HG03439 (cell line): ENCODE measurements at regions not wholly inside any gene's neighbourhood (a gene's known extent, or its start where the extent isn't known, plus 50 kb on each side); places are given as distances from the start of the nearest gene placed in this dataset.

Source experiments
- ATAC-seq: cut with Tn5 transposase; IDR thresholded peaks from one replicate; pipeline ENCODE4 v1.9.1; 2021; ENCODE audit warnings: mild to moderate bottlenecking, moderate library complexity; ENCODE audit not compliant: unreplicated experiment

GRCh38 chr7:9822458-9823290, 1151.0 kb upstream of the PHF14 start:
- no peak for ATAC-seq

DNA sequence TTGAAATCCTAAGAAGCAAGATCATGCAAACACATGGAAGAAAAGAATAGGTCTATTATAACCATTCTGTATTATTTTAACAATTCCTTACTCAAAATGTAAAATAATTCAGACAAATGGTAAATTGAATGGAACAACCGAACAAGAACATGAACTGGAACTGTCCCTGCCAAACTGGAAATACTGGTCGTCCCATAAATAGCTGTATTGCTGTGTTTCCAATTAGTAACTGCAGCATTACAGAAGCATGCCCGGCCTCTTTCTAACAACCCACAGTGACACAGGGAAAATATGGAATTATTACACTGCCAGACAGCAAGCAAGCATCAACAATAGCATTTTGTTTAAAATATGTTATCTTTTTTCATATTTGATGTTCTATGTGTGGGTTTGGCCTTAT, 1138.5 kb upstream of the PHF14 start:
- ATAC-seq: no peak

DNA sequence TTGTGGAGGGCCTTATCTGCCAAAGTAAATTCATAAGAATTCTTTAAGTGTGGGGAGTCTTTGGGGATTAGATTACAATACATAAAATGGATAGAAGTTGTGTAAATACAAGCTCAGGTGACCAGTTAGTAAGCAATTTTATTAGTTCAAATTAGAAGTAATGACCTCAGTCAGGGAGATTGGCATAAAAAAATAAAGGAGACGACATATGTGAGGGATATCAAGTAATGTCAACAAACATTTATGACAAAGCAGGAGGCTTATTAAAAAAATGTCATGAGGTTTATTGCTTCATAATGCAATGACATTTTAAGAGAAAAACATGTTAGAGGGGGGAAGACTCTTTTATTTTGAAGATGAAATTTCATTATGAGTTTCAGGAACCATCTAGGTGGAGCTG, 1137.0 kb upstream of the PHF14 start:
- ATAC-seq: no peak

- no peak for ATAC-seq
Measured at GRCh38 chr7:9842301-9842700, 1131.4 kb upstream of the PHF14 start.

DNA sequence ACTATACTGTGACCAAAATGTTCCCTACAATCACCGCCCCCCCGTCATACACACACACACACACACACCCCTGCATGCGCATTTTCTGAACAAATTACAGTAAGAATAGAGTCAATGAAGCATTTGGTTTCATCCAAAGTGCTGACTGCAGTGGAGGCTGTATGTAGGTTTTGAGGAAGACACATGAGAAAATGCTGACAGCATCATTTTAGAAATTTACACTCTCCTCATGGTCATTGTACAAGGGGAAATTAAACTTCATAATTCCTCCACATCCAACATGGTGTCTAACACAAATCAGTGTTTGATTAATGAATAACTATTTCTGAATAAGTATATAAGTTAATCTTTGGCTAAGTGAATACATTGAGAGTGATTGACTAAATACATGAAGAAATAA, 1126.8 kb upstream of the PHF14 start:
- no peak for ATAC-seq

DNA sequence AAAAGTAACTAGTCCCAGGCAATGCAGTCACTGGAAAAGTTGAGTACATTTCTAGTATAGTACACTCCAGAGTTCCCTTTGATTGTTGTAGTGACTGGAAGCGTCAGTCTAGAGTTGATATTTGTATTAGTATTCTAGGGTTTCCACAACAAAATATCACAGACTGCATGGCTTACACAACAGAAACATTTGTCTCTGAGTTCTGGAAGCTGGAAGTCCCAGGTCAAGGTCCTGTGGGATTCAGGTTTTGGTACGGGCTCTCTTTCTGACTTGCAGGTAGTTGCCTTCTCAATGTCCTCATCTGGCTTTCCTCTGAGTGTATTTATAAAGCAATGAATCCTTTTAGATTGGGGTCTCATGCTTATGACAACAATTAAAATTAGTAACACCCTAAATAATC, 1119.1 kb upstream of the PHF14 start:
- ATAC-seq: no peak

GRCh38 chr7:9856668-9857067, 1117.0 kb upstream of the PHF14 start:
- ATAC-seq: no peak

- no peak for ATAC-seq
Measured at GRCh38 chr7:9863545-9863944, 1110.1 kb upstream of the PHF14 start.

GRCh38 chr7:9869151-9869550, 1104.5 kb upstream of the PHF14 start:
- ATAC-seq: no peak

GRCh38 chr7:9869566-9869965, 1104.1 kb upstream of the PHF14 start:
- ATAC-seq: no peak

- ATAC-seq: no peak
Measured at GRCh38 chr7:9870674-9871073, 1103.0 kb upstream of the PHF14 start.

- no peak for ATAC-seq
Measured at GRCh38 chr7:9874182-9874581, 1099.5 kb upstream of the PHF14 start.

- ATAC-seq: no peak
Measured at GRCh38 chr7:9876053-9876452, 1097.6 kb upstream of the PHF14 start.

GRCh38 chr7:9889554-9889953, 1084.1 kb upstream of the PHF14 start:
- ATAC-seq: no peak

- ATAC-seq: no peak
Measured at GRCh38 chr7:9890092-9890491, 1083.6 kb upstream of the PHF14 start.

GRCh38 chr7:9891056-9891455, 1082.6 kb upstream of the PHF14 start:
- no peak for ATAC-seq

DNA sequence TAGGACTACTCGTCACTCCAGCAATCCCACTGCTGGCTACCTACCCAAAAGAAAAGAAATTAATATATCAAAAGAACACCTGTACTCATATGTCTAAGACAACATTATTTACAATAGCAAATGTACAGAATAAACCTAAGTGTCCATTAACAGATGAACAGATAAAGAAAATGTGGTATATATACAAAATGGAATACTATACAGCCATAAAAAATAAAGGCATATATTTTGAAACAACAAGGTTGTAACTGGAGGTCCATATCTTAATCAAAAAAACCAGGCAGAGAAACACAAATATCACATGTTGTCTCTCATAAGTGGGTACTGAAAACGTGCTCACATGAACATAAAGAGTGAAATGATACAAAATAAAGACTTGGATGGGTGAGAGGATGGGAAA, 1073.3 kb upstream of the PHF14 start:
- ATAC-seq: no peak

- no peak for ATAC-seq
Measured at GRCh38 chr7:9921326-9921725, 1052.3 kb upstream of the PHF14 start.

- no peak for ATAC-seq
Measured at GRCh38 chr7:9937944-9938631, 1035.6 kb upstream of the PHF14 start.

GRCh38 chr7:9939176-9939575, 1034.5 kb upstream of the PHF14 start:
- no peak for ATAC-seq

DNA sequence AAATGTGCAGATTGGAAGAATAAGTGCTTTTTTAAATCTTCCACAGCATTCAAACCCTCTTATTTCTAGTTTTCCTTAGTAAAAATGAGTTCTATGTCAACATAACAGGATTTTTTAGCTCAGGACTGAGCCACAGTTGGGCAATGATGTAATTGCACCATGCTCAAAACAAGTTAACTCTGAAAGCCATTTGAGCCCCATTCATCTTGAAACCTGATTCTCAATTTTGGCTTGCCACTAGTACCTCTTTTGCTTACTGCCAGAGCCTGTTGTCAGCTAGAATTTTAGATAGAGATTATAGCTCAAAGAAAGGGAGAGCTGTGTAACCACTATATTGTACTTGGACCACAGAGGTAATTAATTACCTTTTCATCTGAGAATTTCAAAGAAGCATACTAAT, 1028.5 kb upstream of the PHF14 start:
- ATAC-seq: no peak

DNA sequence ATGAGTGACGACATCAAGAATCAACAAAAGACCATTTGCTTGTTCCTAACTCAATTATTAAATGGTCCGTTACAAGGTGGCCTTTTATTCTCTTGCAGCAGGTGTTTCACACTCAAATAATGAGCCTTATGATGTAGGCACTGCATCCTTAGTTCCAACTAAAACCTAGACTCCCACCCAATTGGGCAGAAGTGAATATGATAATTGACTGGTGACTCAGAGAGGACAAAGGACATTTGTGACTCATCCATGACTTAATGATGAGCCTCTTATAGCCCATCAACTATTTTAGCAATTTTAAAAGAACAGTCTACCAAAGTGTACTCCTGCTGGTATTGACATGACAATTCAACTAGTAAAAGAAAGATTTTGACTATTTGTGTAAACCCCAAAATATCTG, 1027.8 kb upstream of the PHF14 start:
- ATAC-seq: no peak

GRCh38 chr7:9955138-9955537, 1018.5 kb upstream of the PHF14 start:
- ATAC-seq: no peak
